Heart left ventricle (tissue), 13 donors: ENCODE measurements at regions not wholly inside any gene's neighbourhood (a gene's known extent, or its start where the extent isn't known, plus 50 kb on each side); places are given as distances from the start of the nearest gene placed in this dataset.

ENCODE experiments used
- POLR2A ChIP-seq, 2 donors: fragments of 450-650 bp; IDR thresholded peaks; one replicate each; pipeline ENCODE4 v1.6.1; 2017; ENCODE audit warnings: antibody characterized with exemption in 2 of 2, mild to moderate bottlenecking in 2 of 2, moderate library complexity in 2 of 2
- TF ChIP-seq, protein P1 (sequence below), 12 donors: fragments of 200-600 bp; sonication (generic) in 4 of 12; IDR thresholded peaks; one replicate each; pipeline versions ENCODE4 v1.5.0 to v1.8.0; 2018 to 2022; ENCODE audit warnings: antibody characterized with exemption in 12 of 12, mild to moderate bottlenecking in 5 of 12
- donor health status: ischemic (EF 13 %, LVEDD 7.1; RV severe dilation, severe dysfunction).
- donor health status: DM: no; HTN: yes; CAD: no.
- donor health status: DM: no; HTN: no; CAD: no.
- donor health status: ischemic (EF 25% LVEDD 6.9; RV normal size, moderate dysfunction).
- donor health status: ischemic (EF 25% LVEDD 5.7; RV mildly dilated, moderate dysfunction).
- donor health status: ischemic (EF 35%, LVEDD 5.7; RV mildly dilated, moderate dysfunction).
- donor health status: nonischemic (EF 11% LVEDD 7.7; RV severe dilation, severe dysfunction).
- donor health status: DM: yes; HTN: yes; CAD: no.
- donor health status: PGD.
- donor health status: ischemic (EF 29% LVEDD 5.4; RV normal size, mild dysfunction).
- donor health status: nonischemic (EF 23%, LVEDD 6.1; RV moderate dilation, normal function).

DNA sequence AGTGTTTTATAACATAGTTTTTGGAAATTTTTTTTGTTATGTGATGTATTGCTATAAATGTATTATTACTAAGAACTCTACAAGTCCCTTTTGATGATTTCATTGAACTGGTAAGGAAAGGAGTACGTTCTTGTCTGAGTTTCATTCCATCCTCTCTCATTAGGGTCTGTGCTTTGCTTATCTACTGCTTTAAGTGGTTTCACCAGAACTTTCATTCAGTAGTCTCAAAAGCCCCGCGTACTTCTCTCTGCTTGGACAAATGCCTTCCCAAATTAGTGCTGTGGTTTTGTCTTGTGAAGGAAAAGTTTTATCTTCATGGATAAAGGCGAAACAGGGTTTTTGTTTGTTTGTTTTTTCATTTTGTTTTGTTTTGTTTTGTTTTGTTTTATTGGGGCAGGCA lies 469.8 kb upstream of the WWC1 start:
- TF ChIP-seq POLR2A (IDR thresholded peaks at IDR 0.05), result no peak
- TF ChIP-seq, protein P1, sequence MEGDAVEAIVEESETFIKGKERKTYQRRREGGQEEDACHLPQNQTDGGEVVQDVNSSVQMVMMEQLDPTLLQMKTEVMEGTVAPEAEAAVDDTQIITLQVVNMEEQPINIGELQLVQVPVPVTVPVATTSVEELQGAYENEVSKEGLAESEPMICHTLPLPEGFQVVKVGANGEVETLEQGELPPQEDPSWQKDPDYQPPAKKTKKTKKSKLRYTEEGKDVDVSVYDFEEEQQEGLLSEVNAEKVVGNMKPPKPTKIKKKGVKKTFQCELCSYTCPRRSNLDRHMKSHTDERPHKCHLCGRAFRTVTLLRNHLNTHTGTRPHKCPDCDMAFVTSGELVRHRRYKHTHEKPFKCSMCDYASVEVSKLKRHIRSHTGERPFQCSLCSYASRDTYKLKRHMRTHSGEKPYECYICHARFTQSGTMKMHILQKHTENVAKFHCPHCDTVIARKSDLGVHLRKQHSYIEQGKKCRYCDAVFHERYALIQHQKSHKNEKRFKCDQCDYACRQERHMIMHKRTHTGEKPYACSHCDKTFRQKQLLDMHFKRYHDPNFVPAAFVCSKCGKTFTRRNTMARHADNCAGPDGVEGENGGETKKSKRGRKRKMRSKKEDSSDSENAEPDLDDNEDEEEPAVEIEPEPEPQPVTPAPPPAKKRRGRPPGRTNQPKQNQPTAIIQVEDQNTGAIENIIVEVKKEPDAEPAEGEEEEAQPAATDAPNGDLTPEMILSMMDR (IDR thresholded peaks at IDR 0.05), result no peak
